H1 (cell line): ENCODE measurements at regions not wholly inside any gene's neighbourhood (a gene's known extent, or its start where the extent isn't known, plus 50 kb on each side); places are given as distances from the start of the nearest gene placed in this dataset.

Source experiments
- CTCF ChIA-PET: fragments of 300-600 bp; sonication (Branson Sonifier 250); formaldehyde crosslinking; loops from one replicate; lab custom pipeline; 2021; ENCODE audit not compliant: partially characterized antibody; lab: Charles Lee
- POLR2A ChIA-PET: fragments of 300-600 bp; sonication (Branson Sonifier 250); formaldehyde crosslinking; loops from one replicate; lab custom pipeline; 2021; ENCODE audit warnings: inconsistent platforms; ENCODE audit not compliant: partially characterized antibody; lab: Charles Lee
- DNase-seq, 2 experiments: peaks; one replicate each; pipeline versions ENCODE4 v3.0.0 to v3.0.0-alpha.2; 2010 to 2022; ENCODE audit warnings: low spot score in 2 of 2, low read depth in 1 of 2, mixed read lengths in 1 of 2
- FAIRE-seq: peaks from 2 replicates; lab custom pipeline; 2011; peaks lifted over from hg19 to GRCh38; lab: Jason Lieb, UNC
- H2AFZ ChIP-seq: 2 replicates; pipeline ENCODE4 v1.8.1; 2012; ENCODE audit warnings: low read length, inconsistent platforms
- H2AK5ac ChIP-seq: 2 replicates; pipeline ENCODE4 v1.6.1; 2013; ENCODE audit warnings: low read depth, low read length
- H2BK120ac ChIP-seq: replicated peaks from 2 replicates; pipeline ENCODE3; 2013; ENCODE audit warnings: low read depth, low read length, inconsistent platforms
- H2BK12ac ChIP-seq: 2 replicates; pipeline ENCODE4 v1.6.1; 2013; ENCODE audit warnings: low read depth, low read length
- H2BK15ac ChIP-seq: 2 replicates; pipeline ENCODE4 v1.6.1; 2013; ENCODE audit warnings: low read length
- H2BK20ac ChIP-seq: 2 replicates; pipeline ENCODE4 v1.6.1; 2013; ENCODE audit warnings: low read length
- H2BK5ac ChIP-seq: 2 replicates; pipeline ENCODE4 v1.6.1; 2013; ENCODE audit warnings: low read depth, low read length
- H3K14ac ChIP-seq: 2 replicates; pipeline ENCODE4 v1.6.1; 2013; ENCODE audit warnings: inconsistent platforms; ENCODE audit not compliant: insufficient read length
- H3K18ac ChIP-seq: 2 replicates; pipeline ENCODE4 v1.6.1; 2013; ENCODE audit warnings: low read length; ENCODE audit errors: extremely low read depth
- H3K23ac ChIP-seq: 2 replicates; pipeline ENCODE4 v1.6.1; 2013; ENCODE audit warnings: inconsistent platforms; ENCODE audit not compliant: insufficient read length
- H3K23me2 ChIP-seq: 2 replicates; pipeline ENCODE4 v1.6.1; 2013; ENCODE audit warnings: low read depth, low read length
- H3K27ac ChIP-seq: 2 replicates; pipeline ENCODE4 v1.6.1; 2011; ENCODE audit warnings: low read depth, low read length, inconsistent platforms
- H3K27me3 ChIP-seq, 4 experiments: replicated peaks in 1 of 4; 1 replicate in 1 of 4; 2 replicates in 3 of 4; pipeline versions ENCODE4 v1.6.1 to v1.8.1; 2011 to 2013; ENCODE audit warnings: low read length in 3 of 4, mild to moderate bottlenecking in 3 of 4, inconsistent platforms in 2 of 4, mixed read lengths in 2 of 4, moderate library complexity in 1 of 4; ENCODE audit not compliant: control insufficient read depth in 3 of 4, insufficient read depth in 3 of 4; ENCODE audit errors: extremely low read depth in 1 of 4
- H3K36me3 ChIP-seq, 4 experiments: 2 replicates each; pipeline versions ENCODE4 v1.6.1 to v1.8.1; 2011 to 2013; ENCODE audit warnings: mild to moderate bottlenecking in 4 of 4, low read length in 3 of 4, moderate library complexity in 2 of 4, control low read depth in 1 of 4, inconsistent platforms in 1 of 4; ENCODE audit not compliant: insufficient read depth in 4 of 4, control insufficient read depth in 2 of 4
- H3K4ac ChIP-seq: replicated peaks from 2 replicates; pipeline ENCODE3; 2013; ENCODE audit warnings: low read length, low read depth, mixed read lengths, inconsistent platforms; ENCODE audit not compliant: insufficient read length
- H3K4me1 ChIP-seq, 4 experiments: replicated peaks in 1 of 4; 1 replicate in 1 of 4; 2 replicates in 3 of 4; pipeline versions ENCODE4 v1.6.1 to v1.8.1; 2011 to 2013; ENCODE audit warnings: low read length in 3 of 4, inconsistent platforms in 2 of 4, mixed read lengths in 1 of 4; ENCODE audit not compliant: insufficient read depth in 4 of 4, control insufficient read depth in 3 of 4
- H3K4me2 ChIP-seq, 2 experiments: 2 replicates each; pipeline versions ENCODE4 v1.6.1 to v1.8.1; 2011 to 2013; ENCODE audit warnings: low read depth in 2 of 2, low read length in 2 of 2, control low read depth in 1 of 2, inconsistent platforms in 1 of 2, mild to moderate bottlenecking in 1 of 2; ENCODE audit not compliant: insufficient read depth in 1 of 2
- H3K4me3 ChIP-seq, 4 experiments: fragments of 200-600, 300-600 bp in 1 of 4; sonication (generic), shearing (Covaris generic), sonication (Bioruptor Twin) in 1 of 4; 2 replicates each; pipeline versions ENCODE4 v1.5.1 to v1.8.1; 2011 to 2016; ENCODE audit warnings: low read length in 4 of 4, low read depth in 3 of 4, control low read depth in 2 of 4, inconsistent platforms in 2 of 4, mild to moderate bottlenecking in 2 of 4, mixed read lengths in 1 of 4, moderate library complexity in 1 of 4; ENCODE audit not compliant: insufficient read depth in 2 of 4; ENCODE audit errors: extremely low read depth in 1 of 4
- H3K56ac ChIP-seq: replicated peaks from 2 replicates; pipeline ENCODE3; 2013; ENCODE audit warnings: low read depth, mild to moderate bottlenecking, mixed read lengths, low read length, inconsistent platforms; ENCODE audit not compliant: insufficient read length
- H3K79me1 ChIP-seq: 2 replicates; pipeline ENCODE4 v1.6.1; 2013; ENCODE audit warnings: low read depth, low read length, control low read depth
- H3K79me2 ChIP-seq, 2 experiments: 2 replicates each; pipeline versions ENCODE4 v1.6.1 to v1.8.1; 2012 to 2013; ENCODE audit warnings: low read length in 2 of 2, mild to moderate bottlenecking in 2 of 2, inconsistent platforms in 1 of 2; ENCODE audit not compliant: insufficient read depth in 2 of 2, control insufficient read depth in 1 of 2
- H3K9ac ChIP-seq, 4 experiments: replicated peaks in 1 of 4; 1 replicate in 1 of 4; 2 replicates in 3 of 4; pipeline versions ENCODE4 v1.6.1 to v1.8.1; 2011 to 2013; ENCODE audit warnings: low read depth in 3 of 4, low read length in 3 of 4, control low read depth in 2 of 4, mild to moderate bottlenecking in 2 of 4, moderate library complexity in 2 of 4, inconsistent platforms in 1 of 4; ENCODE audit errors: extremely low read depth in 1 of 4
- H3K9me3 ChIP-seq, 2 experiments: 2 replicates each; pipeline versions ENCODE4 v1.6.1 to v1.8.1; 2012 to 2013; ENCODE audit warnings: mild to moderate bottlenecking in 2 of 2, moderate library complexity in 2 of 2, control low read depth in 1 of 2, inconsistent platforms in 1 of 2, low read depth in 1 of 2, low read length in 1 of 2, mixed read lengths in 1 of 2; ENCODE audit not compliant: insufficient read depth in 2 of 2
- H4K20me1 ChIP-seq, 2 experiments: replicated peaks in 1 of 2; 2 replicates each; pipeline versions ENCODE3 to v1.8.1; 2011 to 2013; ENCODE audit warnings: inconsistent platforms in 2 of 2, low read length in 2 of 2, mild to moderate bottlenecking in 1 of 2; ENCODE audit not compliant: insufficient read depth in 2 of 2, control insufficient read depth in 1 of 2
- H4K5ac ChIP-seq: 2 replicates; pipeline ENCODE4 v1.6.1; 2013; ENCODE audit warnings: low read length, low read depth, mixed read lengths, inconsistent platforms; ENCODE audit not compliant: insufficient read length
- H4K8ac ChIP-seq: 2 replicates; pipeline ENCODE4 v1.8.0; 2013; ENCODE audit warnings: mild to moderate bottlenecking, moderate library complexity, low read length, inconsistent platforms; ENCODE audit not compliant: insufficient read depth; ENCODE audit errors: extremely low read depth
- H4K91ac ChIP-seq: replicated peaks from 2 replicates; pipeline ENCODE3; 2013; ENCODE audit warnings: low read length, mixed read lengths, inconsistent platforms; ENCODE audit not compliant: insufficient read length
- CBX5 ChIP-seq: fragments of 300-800, 300-1000 bp; sonication (generic); IDR thresholded peaks from 2 replicates; pipeline ENCODE4 v1.7.1; 2016; ENCODE audit warnings: antibody characterized with exemption, low read length, low read depth
- CHD1 ChIP-seq: IDR thresholded peaks from 2 replicates; pipeline ENCODE4 v1.6.1; 2012; ENCODE audit warnings: low read depth, low read length, improper control_type of control experiment
- KDM1A ChIP-seq: fragments of 200-600, 300-600 bp; sonication (generic); IDR thresholded peaks from 2 replicates; pipeline ENCODE4 v1.7.1; 2016; ENCODE audit warnings: mild to moderate bottlenecking, low read length, borderline replicate concordance
- KDM4A ChIP-seq: IDR thresholded peaks from one replicate; pipeline ENCODE4 v1.7.1; 2012; ENCODE audit warnings: low read depth, mild to moderate bottlenecking, moderate library complexity, low read length, inconsistent platforms; ENCODE audit not compliant: severe bottlenecking
- MAFK ChIP-seq: IDR thresholded peaks from 2 replicates; pipeline ENCODE4 v1.6.1; 2012; ENCODE audit warnings: low read depth, mild to moderate bottlenecking, improper control_type of control experiment, low read length
- NRF1 ChIP-seq: IDR thresholded peaks from 2 replicates; pipeline ENCODE4 v1.6.1; 2011; ENCODE audit warnings: mild to moderate bottlenecking, low read depth, low read length, improper control_type of control experiment
- RAD21 ChIP-seq, 2 experiments: IDR thresholded peaks in 1 of 2; conservative IDR thresholded peaks in 1 of 2; 2 replicates each; pipeline ENCODE4 v1.6.1; 2011; ENCODE audit warnings: low read depth in 2 of 2, low read length in 2 of 2, improper control_type of control experiment in 1 of 2, inconsistent platforms in 1 of 2, mild to moderate bottlenecking in 1 of 2, moderate library complexity in 1 of 2
- SAP30 ChIP-seq: fragments of 300-600 bp; sonication (generic); IDR thresholded peaks from 2 replicates; pipeline ENCODE4 v1.7.1; 2012; ENCODE audit warnings: low read length, moderate library complexity, mild to moderate bottlenecking, inconsistent platforms; ENCODE audit not compliant: insufficient read depth, insufficient replicate concordance
- SIRT6 ChIP-seq: IDR thresholded peaks from one replicate; pipeline ENCODE4 v1.7.1; 2012; ENCODE audit warnings: low read length, inconsistent platforms
- SP1 ChIP-seq: IDR thresholded peaks from 2 replicates; pipeline ENCODE4 v1.6.1; 2011; ENCODE audit warnings: low read depth, low read length
- SRF ChIP-seq: IDR thresholded peaks from 2 replicates; pipeline ENCODE4 v1.6.1; 2011; ENCODE audit warnings: mild to moderate bottlenecking, low read depth, low read length, moderate library complexity
- SUZ12 ChIP-seq: fragments of 200-600 bp; sonication (generic); IDR thresholded peaks from 2 replicates; pipeline ENCODE4 v1.6.1; 2012; ENCODE audit warnings: mild to moderate bottlenecking, inconsistent platforms, low read length, moderate library complexity, mixed read lengths
- TBP ChIP-seq: IDR thresholded peaks from 2 replicates; pipeline ENCODE4 v1.6.1; 2011; ENCODE audit warnings: low read depth, low read length, improper control_type of control experiment
- TEAD4 ChIP-seq: IDR thresholded peaks from 2 replicates; pipeline ENCODE4 v1.6.1; 2012; ENCODE audit warnings: low read depth, low read length, inconsistent platforms, mixed read lengths
- YY1 ChIP-seq: IDR thresholded peaks from 2 replicates; pipeline ENCODE4 v1.6.1; 2011; ENCODE audit warnings: low read depth, mild to moderate bottlenecking, low read length
- ZNF274 ChIP-seq: IDR thresholded peaks from 2 replicates; pipeline ENCODE4 v1.7.0; 2012; ENCODE audit warnings: low read length, borderline replicate concordance; ENCODE audit errors: extremely low read depth
- WGBS, 2 experiments: shearing (Covaris generic) in 1 of 2; methylation state at CpG; one replicate each; pipeline versions ENCODE4 v1.1.6 to v1.1.7; 2013 to 2015; ENCODE audit warnings: low lambda C conversion rate in 2 of 2, mixed read lengths in 2 of 2, inconsistent platforms in 1 of 2, low coverage in 1 of 2, missing lambda C conversion rate in 1 of 2; ENCODE audit not compliant: insufficient replicate concordance in 2 of 2, insufficient coverage in 1 of 2, insufficient read length in 1 of 2; ENCODE audit errors: extremely low coverage in 1 of 2, missing lambda C conversion rate in 1 of 2; 5-methylcytosine and 5-hydroxymethylcytosine counted together

DNA sequence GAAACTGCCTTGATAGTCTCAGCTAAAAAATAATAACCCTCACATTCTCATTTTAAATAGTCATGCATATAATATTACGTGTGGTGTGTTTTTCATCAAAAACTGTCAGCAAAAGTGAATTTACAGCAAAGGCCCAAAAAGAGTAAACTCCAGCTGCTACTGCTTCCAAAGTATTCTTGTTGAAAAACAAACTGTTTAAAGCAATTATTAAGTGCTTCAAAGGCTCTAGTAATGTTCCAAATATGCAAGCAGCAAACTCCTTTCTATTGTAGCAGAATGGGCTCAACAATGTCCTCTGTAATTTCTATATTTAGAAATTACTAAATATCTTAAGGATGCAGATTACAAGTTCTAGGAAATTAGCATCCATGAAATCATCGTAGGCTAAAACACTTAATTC is 280.0 kb upstream of the TBX18 start:
- H4K5ac ChIP-seq: no peak overlapping the region
- 98% methylated on average over 2 of the region's 2 CpGs; no CpG with 5 or more reads in 1 of the 2 experiments for WGBS, 2 experiments
- H3K79me2 ChIP-seq: no peaks in the 10 kb centered on the region
- H3K9ac ChIP-seq: no peak overlapping the region
- no peaks in the 10 kb centered on the region for H3K9me3 ChIP-seq
- H4K8ac ChIP-seq: no peak overlapping the region
- no peak overlapping the region for H3K4me3 ChIP-seq
- H4K20me1 ChIP-seq: no peaks in the 10 kb centered on the region
- H2AFZ ChIP-seq: no peak overlapping the region
- H2BK5ac ChIP-seq: no peak overlapping the region
- H3K18ac ChIP-seq: no peak overlapping the region
- no peak overlapping the region for H2BK15ac ChIP-seq
- H3K79me1 ChIP-seq: no peaks in the 10 kb centered on the region
- H2AK5ac ChIP-seq: no peak overlapping the region
- no peak overlapping the region for H3K27ac ChIP-seq
- POLR2A ChIA-PET: no interaction called here
- H3K36me3 ChIP-seq: no peaks in the 10 kb centered on the region
- H2BK20ac ChIP-seq: no peak overlapping the region
- DNase-seq (no peak), FAIRE-seq (no peak)
- CTCF ChIA-PET: interaction anchor here (0.8 kb wide), 1 partner anchor 74 kb away, joined by 3 read pairs; no protein-coding TSS in a partner anchor
- H3K4me1 ChIP-seq: no peaks in the 10 kb centered on the region
- H3K4me2 ChIP-seq: no peak overlapping the region
- no peak overlapping the region for H3K23ac ChIP-seq
- H3K56ac ChIP-seq: no peak overlapping the region
- no peaks in the 10 kb centered on the region for H3K27me3 ChIP-seq
- no peak overlapping the region for H2BK120ac ChIP-seq
- H2BK12ac ChIP-seq: no peak overlapping the region
- peaks cover 2% of the 10 kb centered on the region; the same call in 1 of the 2 replicates for H3K23me2 ChIP-seq
- no peak overlapping the region for H4K91ac ChIP-seq
- no peak overlapping the region for H3K4ac ChIP-seq
- H3K14ac ChIP-seq: no peak overlapping the region
- TF ChIP-seq RAD21 (IDR thresholded peaks at IDR 0.05 in 1 of 2, conservative IDR thresholded peaks at IDR 0.05 in 1 of 2; ENCODE audit: low read depth in 2 of 2, low read length in 2 of 2): no peak
- no peak for TF ChIP-seq YY1
- no peak for TF ChIP-seq TEAD4
- TF ChIP-seq SRF: no peak
- no peak for TF ChIP-seq TBP
- no peak for TF ChIP-seq KDM4A
- TF ChIP-seq ZNF274: no peak
- TF ChIP-seq SUZ12: no peak
- TF ChIP-seq SP1: no peak
- TF ChIP-seq NRF1: no peak
- TF ChIP-seq SAP30: no peak
- no peak for TF ChIP-seq CBX5
- TF ChIP-seq KDM1A: no peak
- no peak for TF ChIP-seq CHD1
- no peak for TF ChIP-seq MAFK
- TF ChIP-seq SIRT6: no peak
